ENCODE measurements at regions not wholly inside any gene's neighbourhood (a gene's known extent, or its start where the extent isn't known, plus 50 kb on each side); places are given as distances from the start of the nearest gene placed in this dataset.

DNA sequence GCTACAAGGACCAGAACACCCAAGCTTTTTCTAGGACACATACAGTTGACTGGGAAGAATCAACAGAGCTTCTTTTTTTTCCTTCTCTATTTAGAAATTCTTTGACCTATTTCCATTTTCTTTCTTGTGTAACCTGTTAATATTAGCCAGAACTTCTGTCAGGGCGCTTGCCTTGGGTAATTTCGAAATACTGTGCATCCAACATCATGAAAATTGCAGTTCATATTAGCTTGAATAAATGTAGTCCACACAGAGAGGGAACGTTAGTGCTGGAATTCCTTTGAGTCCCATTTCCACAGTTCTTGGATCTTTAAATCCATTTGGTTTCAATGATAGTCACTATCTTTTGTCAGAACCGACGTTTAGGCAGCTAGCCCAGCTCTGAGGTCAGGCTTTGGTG, 141.8 kb downstream of the MXRA5 start:
- TF ChIP-seq, protein P1, sequence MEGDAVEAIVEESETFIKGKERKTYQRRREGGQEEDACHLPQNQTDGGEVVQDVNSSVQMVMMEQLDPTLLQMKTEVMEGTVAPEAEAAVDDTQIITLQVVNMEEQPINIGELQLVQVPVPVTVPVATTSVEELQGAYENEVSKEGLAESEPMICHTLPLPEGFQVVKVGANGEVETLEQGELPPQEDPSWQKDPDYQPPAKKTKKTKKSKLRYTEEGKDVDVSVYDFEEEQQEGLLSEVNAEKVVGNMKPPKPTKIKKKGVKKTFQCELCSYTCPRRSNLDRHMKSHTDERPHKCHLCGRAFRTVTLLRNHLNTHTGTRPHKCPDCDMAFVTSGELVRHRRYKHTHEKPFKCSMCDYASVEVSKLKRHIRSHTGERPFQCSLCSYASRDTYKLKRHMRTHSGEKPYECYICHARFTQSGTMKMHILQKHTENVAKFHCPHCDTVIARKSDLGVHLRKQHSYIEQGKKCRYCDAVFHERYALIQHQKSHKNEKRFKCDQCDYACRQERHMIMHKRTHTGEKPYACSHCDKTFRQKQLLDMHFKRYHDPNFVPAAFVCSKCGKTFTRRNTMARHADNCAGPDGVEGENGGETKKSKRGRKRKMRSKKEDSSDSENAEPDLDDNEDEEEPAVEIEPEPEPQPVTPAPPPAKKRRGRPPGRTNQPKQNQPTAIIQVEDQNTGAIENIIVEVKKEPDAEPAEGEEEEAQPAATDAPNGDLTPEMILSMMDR (conservative IDR thresholded peaks at IDR 0.05; ENCODE audit: low read depth in 2 of 2), result no peak
- no peak for TF ChIP-seq EZH2 (IDR thresholded peaks at IDR 0.05; ENCODE audit: low read depth, unreplicated experiment)
- TF ChIP-seq CREB1 (CRISPR knock-in tag; IDR thresholded peaks at IDR 0.05; ENCODE audit: low read depth), result no peak
